Hematopoietic multipotent progenitor cell (in vitro differentiated cells): ENCODE measurements at regions not wholly inside any gene's neighbourhood (a gene's known extent, or its start where the extent isn't known, plus 50 kb on each side); places are given as distances from the start of the nearest gene placed in this dataset.
"Not testable (repeated sequence)": the region's sequence is repeated elsewhere in the genome, so short reads cannot be mapped to it uniquely, and the experiment has no call there.

Experiments used
- DNase-seq, 3 donors: peaks; one replicate each; pipeline ENCODE4 v3.0.0-alpha.2; 2011 to 2015; ENCODE audit warnings: low read depth in 2 of 3, low spot score in 2 of 3

DNA sequence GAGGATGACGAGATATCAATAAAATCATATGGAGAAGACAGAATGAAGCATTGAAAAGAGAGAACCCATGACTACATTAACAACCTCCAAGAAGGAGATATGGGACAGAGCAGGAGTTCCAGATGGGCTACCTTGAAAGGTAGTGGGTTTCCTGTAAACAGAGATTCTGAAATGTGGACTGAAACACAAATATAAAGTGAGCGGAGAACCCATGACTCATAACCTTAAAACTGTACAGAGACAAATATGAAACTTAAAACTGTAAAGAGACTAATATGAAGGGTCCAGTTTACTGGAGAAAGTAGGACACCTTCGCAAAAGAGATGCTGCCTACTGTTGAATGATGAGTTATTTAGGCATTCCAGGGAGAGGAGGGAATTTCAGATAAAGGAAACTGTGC is 383.7 kb downstream of the CAAP1 start:
- no peak for DNase-seq

DNA sequence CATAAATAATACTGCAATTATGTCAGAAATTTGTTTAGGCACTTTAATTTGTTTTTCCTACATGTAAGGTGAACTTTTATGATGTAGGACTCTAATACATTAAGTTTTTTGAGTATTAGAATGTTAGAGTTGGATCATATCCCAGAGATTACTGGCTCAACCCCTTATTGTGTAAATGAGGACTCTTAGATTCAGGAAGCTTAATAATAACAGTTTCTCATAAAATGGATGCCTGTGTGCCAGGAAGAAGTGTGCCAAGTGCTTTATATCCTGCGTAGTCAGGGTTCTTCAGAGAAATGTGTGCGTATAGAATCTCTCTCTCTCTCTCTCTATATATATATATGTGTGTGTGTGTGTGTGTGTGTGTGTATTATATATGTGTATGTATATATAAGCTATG is 388.5 kb downstream of the CAAP1 start:
- DNase-seq: no peak

DNA sequence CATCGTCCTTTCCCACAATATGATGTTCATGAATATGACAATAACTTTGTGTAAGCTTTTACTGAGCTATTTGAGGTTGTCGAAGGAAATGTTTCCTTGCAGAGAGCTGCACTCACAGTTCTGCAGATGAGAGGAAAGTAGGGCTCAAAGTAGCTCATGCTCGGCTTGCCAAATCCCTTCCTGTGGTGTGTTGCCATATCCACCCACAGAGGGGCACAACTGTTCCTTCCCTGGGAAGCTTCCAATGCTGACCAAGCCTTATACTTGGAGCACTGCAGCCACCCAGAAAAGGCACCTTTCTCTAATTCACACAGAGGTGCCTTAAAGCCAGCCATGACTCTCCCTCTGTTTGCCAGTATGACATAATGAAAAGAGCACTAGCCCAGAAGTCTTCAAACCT is 390.3 kb downstream of the CAAP1 start:
- no peak for DNase-seq

DNA sequence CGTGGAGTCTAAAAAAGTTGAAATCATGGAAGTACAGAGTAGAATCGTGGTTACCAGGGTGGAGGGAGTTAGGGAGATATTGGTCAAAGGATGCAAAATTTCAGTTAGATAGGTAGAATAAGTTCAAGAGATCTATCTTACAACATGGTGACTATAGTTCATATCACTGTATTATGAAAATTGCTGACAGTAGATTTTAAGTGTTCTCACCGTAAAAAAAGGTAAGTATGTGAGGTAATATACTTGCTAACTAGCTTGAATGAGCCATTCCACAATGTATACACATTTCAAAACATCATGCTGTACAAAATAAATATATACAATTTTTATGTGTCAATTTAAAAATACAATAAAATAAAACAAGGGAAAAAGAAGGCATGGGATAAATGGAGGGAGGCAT is 392.1 kb downstream of the CAAP1 start:
- no peak for DNase-seq

DNA sequence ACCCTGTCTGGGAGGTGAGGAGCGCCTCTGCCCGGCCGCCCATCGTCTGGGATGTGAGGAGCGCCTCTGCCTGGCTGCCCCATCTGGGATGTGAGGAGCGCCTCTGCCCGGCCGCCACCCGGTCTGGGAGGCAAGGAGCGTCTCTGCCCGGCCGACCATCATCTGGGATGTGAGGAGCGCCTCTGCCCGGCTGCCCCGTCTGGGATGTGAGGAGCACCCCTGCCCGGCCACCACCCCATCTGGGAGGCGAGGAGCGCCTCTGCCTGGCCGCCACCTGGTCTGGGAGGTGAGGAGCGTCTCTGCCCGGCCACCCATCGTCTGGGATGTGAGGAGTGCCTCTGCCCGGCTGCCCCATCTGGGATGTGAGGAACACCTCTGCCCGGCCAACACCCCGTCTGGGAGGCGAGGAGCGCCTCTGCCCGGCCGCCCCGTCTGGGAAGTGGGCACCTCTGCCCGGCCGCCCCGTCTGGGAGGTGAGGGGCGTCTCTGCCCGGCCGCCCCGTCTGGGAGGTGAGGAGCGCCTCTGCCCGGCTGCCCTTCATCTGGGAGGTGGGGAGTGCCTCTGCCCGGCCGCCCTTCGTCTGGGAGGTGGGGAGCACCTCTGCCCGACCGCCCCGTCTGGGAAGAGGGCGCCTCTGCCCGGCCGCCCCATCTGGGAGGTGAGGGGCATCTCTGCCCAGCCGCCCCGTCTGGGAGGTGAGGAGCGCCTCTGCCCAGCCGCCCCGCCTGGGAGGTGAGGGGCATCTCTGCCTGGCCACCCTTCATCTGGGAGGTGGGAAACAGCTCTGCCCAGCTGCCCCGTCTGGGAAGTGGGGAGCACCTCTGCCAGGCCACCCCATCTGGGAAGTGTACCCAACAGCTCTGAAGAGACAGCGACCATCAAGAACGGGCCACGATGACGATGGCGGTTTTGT is 399.7 kb downstream of the CAAP1 start:
- DNase-seq: not testable (repeated sequence)

DNA sequence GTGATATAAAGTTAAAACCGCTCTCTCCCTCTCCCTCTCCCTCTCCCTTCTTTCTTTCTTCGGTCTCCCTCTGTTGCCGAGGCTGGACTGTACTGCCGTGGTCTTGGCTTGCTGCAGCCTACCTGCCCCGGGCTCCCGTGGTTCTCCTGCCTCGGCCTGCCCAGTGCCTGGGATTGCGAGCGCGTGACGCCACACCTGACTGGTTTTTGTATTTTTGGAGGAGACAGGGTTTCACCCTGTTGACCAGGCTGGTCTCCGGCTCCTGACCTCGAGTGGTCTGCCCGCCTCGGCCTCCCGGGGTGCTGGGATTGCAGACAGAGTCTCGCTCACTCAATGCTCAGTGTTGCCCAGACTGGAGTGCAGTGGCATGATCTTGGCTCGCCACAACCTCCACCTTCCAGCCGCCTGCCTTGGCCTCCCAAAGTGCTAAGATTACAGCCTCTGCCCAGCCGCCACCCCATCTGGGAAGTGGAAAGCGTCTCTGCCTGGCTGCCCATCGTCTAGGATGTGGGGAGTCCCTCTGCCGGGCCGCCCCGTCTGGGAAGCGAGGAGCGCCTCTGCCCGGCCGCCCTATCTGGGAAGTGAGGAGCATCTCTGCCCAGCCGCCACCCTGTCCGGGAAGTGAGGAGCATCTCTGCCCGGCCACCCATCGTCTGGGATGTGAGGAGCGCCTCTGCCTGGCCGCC is 400.5 kb downstream of the CAAP1 start:
- DNase-seq: not testable (repeated sequence)

DNA sequence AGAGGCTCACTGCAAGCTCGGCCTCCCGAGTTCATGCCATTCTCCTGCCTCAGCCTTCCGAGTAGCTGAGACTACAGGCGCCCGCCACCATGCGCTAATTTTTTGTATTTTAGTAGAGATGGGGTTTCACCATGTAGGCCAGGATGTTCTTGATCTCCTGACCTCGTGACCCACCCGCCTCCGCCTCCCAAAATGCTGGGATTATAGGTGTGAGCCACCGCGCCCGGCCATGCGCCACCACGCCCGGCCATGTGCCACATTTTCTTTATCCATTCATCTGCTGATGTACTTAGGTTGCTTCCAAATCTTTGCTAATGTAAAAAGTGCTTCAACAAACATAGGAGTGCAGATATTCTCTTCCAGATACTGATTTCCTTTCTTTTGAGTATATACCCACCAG is 408.6 kb downstream of the CAAP1 start:
- no peak for DNase-seq

DNA sequence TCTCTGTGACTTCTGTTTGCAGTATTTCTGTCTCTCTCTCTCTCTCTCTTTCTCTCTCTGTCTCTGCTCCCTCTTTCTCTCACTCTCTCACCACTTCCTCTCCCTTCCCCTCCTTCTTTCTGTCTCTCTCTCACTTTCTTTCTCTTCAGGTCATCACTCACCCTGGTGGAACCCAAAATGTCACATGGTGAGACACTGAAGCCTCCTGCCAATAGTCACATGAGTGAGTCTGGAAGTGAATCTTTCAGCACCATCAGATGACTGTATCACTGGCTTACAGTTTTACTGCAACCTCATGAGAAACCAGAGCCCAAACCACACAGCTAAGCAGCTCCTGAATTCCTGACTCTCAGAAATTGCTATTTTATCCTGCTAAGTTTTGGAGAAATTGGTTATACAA is 414.6 kb downstream of the CAAP1 start:
- no peak for DNase-seq

DNA sequence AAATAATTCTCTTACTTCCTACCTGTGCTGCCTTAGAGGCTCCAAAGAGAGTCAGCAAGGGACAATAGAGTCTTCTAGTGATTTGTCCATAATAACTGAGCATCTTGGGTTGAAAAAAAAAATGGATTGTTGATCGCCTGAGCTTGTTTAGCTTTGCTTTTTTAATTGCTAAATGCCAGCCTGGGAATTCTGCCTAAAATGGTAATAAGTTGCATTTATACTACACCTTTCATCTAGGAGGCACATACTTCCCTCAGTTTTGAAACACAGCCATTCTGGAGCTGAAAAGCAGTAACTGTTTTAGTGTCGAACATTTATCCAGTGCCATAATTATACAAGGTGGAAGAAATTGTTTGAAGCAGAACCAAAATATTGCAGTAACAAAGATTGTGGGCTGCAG is 421.3 kb downstream of the CAAP1 start:
- DNase-seq: no peak

DNA sequence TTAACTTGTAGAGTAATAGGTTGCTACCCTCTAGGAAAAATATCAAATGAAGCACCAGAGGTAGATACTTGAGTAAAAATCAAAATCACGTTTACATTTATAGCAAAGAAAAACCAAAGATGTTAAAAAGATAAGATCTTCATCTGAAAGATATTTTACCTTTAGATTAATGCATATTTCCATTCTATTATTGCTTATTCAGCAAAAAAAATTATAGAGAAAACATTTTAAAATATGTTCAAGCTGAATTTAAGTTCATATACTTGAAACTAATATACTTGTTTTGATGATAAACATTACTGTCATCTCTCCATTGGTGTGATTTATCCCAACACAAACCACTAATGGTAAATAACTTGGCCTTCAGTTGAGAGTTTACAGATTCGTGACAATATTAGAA is 422.3 kb downstream of the CAAP1 start:
- DNase-seq: no peak

DNA sequence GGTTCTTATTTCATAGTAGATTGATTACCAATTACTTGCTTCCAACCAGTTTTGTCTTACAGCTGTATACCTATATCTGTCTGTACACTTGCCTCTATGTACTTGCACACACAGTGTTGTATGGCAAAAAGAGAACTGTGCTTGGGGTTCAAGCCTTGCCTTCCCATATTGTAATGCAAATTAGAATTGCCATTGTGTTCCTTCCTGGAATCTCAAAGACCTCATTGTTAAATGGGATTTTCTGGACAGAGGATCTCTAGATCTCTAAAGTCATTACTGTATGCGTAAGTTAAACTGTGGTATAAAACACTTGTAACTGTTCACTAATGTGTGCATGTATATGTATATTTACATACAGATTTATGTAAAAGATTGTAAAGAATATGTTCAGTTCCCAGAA is 428.8 kb downstream of the CAAP1 start:
- no peak for DNase-seq

DNA sequence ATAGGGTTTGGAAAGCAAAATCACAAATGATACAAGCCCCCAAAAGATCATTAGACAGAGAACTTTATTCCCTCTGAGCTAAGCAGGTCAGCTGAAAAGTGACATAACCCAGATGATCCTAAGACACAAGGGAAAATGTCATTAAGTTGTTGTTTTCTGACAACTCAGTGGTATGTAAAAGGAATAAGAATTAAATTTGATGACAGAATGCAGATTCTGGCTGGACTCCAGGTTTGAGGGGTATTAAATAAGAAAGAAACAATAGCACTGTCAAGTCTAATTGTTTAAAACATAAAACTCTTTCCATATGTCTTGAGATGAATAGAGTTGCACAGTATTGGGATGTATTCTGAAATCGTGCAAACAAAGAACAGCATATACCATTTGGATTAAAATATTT is 429.9 kb downstream of the CAAP1 start:
- no peak for DNase-seq

DNA sequence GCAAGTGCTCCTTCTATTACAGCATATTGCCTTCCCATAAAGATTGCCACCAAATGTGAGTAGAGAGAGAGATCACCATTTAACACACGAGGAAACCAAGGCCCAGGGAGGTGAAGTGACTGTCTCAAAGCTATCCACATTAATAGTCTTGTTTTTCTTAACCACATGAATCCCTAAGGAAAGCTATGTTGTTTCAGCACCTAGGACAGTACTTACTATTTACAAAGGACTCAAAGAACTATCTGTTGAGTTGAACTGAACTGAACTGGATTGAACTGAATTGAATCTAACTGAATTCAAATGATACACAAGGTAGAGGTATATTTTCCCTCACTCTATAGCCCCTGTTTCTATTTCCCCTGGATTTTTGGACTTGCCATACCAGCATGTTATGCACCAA is 430.4 kb downstream of the CAAP1 start:
- no peak for DNase-seq

DNA sequence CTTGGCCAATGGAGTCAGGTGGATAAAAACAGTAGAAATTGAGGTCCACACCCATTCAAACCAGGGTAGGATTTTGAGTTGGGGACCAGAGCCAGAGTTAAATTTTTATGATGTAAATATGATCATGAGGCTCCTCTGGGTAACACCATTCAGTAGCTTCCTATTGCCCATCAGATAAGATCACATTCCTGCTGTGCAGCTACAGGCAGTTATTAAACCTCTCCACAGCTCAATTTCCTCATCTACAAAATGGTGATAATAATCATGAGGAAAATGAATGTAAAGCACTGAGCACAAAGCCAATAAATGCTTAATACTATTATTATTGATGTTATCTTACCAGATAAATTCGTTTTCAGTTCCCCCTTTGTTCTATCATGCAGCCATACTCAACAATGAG is 432.0 kb downstream of the CAAP1 start:
- no peak for DNase-seq

DNA sequence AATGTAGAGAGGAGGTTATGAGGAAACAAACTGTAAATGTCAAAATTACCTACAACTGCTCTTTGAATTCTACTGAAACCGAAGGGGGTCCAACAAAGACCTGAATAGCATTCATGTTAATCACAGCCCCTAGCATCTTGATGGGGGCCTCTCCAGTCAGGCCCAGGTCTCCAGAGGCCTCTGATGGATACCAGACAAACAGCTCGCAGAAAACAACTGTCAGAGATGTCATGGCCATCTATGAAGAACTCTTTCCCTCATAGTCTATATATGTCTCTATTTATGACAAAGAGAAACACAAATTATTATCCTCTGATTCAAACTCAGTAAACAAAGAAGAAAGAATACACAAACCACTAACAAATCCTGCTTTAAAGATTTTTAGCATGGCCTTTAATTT is 432.6 kb downstream of the CAAP1 start:
- no peak for DNase-seq

DNA sequence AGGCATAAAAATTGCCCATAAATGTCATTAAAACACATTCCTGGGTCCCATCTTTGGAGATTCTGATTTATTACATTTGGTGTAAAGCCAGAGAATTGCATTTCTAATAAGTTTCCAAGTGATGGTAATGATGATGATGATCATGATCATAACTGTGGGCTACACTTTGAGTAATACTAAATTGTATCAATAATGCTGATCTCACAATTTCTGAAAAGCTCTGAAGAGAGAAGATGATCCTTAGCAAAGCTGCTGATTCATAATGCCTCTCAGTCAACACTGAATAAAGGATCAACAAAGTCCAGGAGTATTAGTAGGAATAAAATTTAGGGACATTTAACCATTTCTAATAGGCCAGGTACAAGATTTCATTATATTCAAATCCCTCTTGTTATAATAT is 434.5 kb downstream of the CAAP1 start:
- DNase-seq: no peak

DNA sequence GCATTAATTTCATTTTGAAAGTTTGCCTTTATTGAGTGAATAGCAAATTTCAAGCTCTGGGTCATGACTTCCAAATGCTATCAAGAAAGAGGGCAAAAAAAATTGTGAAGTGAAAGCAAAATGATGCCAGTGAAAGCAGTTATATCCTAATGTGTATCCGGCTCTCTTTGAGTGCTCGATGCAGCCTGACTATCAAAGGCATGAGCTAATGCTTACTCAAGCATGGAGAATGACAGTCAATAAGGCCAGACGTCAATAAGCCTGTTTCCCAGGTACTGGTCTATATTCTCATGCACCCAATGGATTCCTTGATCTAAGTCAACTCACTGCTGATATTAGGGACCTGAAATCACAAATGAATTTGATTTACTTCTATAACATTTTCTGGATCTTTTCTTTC is 435.5 kb downstream of the CAAP1 start:
- no peak for DNase-seq

DNA sequence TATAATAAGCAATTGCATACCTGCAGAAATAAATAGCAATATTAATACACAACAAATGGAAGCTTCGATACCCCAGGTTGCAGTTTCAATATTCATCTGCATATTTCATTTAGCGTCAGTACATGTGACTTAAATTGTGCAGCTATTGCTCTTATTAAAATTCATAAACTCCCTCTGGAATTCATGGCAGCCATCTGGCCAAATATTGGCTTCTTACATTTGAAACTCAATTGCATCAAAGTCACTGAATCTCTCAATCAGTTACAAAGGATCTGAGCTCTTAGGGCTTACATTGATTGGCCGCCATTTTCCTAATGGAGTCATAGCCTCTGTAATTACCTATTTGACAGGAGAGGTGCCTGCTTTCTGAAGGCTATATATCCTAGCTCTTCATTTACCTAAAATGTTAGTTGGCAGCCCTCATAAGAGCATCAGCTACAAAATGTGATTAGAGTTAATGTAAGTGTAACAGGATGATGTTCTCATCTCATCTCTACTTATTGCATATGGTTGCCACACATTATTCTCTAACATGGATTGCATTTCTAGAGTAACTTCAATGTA is 453.5 kb downstream of the CAAP1 start:
- DNase-seq: no peak

DNA sequence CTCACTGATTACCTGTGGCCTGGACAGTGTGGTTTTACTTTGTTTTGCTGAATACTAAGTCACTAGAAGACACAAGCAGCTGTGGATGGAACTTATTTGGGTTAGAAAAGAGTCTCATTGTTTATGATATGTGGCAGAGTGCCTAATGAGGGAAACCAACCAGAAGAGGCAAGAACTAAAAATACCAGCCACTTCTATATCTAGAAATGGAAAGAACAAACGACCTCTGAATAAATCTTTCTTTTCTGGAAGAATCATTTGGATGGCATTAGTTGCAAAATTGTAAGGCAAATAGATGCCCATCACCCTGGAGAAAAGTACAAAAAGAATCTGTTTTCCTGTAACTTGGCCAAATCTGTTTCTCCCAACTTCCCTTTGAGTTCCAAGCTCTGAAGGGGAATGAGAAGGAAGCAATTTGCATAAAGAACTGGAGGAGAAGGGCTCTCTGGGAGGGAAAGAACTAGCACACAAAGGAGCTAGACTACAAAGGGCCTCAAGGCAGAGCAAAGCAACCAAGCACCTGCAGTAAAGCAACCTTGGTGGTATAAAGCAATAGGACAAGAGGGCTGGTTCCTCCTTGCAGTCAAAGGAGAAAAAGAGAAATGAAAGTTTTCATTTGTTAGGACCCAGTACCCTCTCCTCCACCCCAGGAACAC is 455.4 kb downstream of the CAAP1 start:
- DNase-seq: no peak

DNA sequence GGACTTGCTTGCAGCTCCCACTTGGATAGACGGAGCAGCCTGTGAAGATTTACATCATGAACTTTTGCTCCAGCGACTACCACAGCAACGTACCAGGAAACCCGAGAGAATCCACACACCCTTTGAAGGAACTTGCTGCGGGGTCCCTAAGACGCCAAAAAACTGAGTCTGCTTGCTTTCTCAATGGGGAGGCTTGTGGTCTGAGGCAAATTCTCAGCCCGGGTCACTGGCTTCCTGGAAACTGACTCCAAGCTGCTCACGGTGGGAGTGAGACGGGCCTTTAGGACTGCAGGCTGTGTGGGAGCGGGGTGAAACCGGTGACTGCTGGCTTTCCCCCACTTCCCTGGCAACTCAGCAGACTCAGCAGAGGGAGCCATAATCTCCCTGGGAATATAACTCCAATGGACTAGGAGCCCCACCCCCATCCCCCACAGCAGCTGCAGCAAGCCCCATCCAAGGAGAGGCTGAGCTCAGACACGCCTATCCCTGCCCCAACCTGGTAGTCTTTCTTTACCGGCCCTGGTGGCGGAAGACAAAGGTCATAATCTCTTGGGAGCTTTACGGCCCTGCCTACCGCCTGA is 466.0 kb downstream of the CAAP1 start:
- no peak for DNase-seq

DNA sequence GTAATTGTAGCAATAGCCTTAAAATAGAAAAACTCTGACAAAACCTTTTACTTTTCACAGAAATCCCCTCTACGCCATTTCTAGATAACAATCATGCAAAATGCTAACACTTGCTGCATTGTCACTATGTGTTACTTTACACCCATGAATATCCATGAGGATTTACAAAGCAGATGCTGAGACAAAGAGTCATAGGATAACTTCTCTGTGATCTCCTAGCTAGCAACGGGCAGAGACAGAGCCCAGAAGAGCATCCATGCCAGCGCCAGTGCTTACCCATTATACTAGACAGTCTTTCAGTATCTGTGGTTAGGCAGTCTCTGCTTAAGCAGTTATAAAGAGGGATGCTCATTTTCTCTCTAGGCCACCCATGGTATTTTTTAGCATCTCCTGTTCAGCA is 474.1 kb downstream of the CAAP1 start:
- no peak for DNase-seq
